HepG2 (cell line): ENCODE measurements at regions not wholly inside any gene's neighbourhood (a gene's known extent, or its start where the extent isn't known, plus 50 kb on each side); places are given as distances from the start of the nearest gene placed in this dataset.

Source experiments
- ATF7 ChIP-seq, 2 experiments: fragments of 450-650 bp in 1 of 2; sonication (generic) in 1 of 2; formaldehyde crosslinking in 1 of 2; IDR thresholded peaks; 2 replicates each; pipeline versions ENCODE4 v1.4.0 to v1.6.1; 2016 to 2020; ENCODE audit warnings: antibody characterized with exemption in 1 of 2, mild to moderate bottlenecking in 1 of 2, missing genetic modification reagents in 1 of 2
- DNMT1 ChIP-seq: sonication (generic); formaldehyde crosslinking; IDR thresholded peaks from 2 replicates; pipeline ENCODE4 v1.5.1; 2020; ENCODE audit warnings: mild to moderate bottlenecking, missing genetic modification reagents
- EZH2 ChIP-seq: conservative IDR thresholded peaks from 2 replicates; pipeline ENCODE4 v1.6.1; 2012; ENCODE audit warnings: mild to moderate bottlenecking, low read depth, low read length, moderate library complexity
- ZFP36L1 ChIP-seq: sonication (generic); formaldehyde crosslinking; IDR thresholded peaks from 2 replicates; pipeline ENCODE4 v1.8.0; 2022; ENCODE audit warnings: mild to moderate bottlenecking, missing genetic modification reagents, moderate library complexity
- ZNF350 ChIP-seq: sonication (generic); formaldehyde crosslinking; IDR thresholded peaks from 2 replicates; pipeline ENCODE4 v1.4.0; 2020; ENCODE audit warnings: mild to moderate bottlenecking, low read depth, missing genetic modification reagents, borderline replicate concordance
- TF ChIP-seq, protein P1 (sequence below): sonication (generic); formaldehyde crosslinking; IDR thresholded peaks from 2 replicates; pipeline ENCODE4 v1.5.0; 2020; ENCODE audit warnings: mild to moderate bottlenecking, missing genetic modification reagents, moderate library complexity
- TF ChIP-seq, protein P2 (sequence below): sonication (generic); formaldehyde crosslinking; IDR thresholded peaks from 2 replicates; pipeline ENCODE4 v1.8.1; 2022; ENCODE audit warnings: low read depth, mild to moderate bottlenecking, missing genetic modification reagents

- TF ChIP-seq, protein P1, sequence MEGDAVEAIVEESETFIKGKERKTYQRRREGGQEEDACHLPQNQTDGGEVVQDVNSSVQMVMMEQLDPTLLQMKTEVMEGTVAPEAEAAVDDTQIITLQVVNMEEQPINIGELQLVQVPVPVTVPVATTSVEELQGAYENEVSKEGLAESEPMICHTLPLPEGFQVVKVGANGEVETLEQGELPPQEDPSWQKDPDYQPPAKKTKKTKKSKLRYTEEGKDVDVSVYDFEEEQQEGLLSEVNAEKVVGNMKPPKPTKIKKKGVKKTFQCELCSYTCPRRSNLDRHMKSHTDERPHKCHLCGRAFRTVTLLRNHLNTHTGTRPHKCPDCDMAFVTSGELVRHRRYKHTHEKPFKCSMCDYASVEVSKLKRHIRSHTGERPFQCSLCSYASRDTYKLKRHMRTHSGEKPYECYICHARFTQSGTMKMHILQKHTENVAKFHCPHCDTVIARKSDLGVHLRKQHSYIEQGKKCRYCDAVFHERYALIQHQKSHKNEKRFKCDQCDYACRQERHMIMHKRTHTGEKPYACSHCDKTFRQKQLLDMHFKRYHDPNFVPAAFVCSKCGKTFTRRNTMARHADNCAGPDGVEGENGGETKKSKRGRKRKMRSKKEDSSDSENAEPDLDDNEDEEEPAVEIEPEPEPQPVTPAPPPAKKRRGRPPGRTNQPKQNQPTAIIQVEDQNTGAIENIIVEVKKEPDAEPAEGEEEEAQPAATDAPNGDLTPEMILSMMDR (CRISPR knock-in tag): no peak
- no peak for TF ChIP-seq EZH2
- no peak for TF ChIP-seq ZFP36L1 (CRISPR knock-in tag)
- TF ChIP-seq, protein P2, sequence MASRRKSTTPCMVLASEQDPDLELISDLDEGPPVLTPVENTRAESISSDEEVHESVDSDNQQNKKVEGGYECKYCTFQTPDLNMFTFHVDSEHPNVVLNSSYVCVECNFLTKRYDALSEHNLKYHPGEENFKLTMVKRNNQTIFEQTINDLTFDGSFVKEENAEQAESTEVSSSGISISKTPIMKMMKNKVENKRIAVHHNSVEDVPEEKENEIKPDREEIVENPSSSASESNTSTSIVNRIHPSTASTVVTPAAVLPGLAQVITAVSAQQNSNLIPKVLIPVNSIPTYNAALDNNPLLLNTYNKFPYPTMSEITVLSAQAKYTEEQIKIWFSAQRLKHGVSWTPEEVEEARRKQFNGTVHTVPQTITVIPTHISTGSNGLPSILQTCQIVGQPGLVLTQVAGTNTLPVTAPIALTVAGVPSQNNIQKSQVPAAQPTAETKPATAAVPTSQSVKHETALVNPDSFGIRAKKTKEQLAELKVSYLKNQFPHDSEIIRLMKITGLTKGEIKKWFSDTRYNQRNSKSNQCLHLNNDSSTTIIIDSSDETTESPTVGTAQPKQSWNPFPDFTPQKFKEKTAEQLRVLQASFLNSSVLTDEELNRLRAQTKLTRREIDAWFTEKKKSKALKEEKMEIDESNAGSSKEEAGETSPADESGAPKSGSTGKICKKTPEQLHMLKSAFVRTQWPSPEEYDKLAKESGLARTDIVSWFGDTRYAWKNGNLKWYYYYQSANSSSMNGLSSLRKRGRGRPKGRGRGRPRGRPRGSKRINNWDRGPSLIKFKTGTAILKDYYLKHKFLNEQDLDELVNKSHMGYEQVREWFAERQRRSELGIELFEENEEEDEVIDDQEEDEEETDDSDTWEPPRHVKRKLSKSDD (CRISPR knock-in tag): no peak
- no peak for TF ChIP-seq DNMT1 (CRISPR knock-in tag)
- TF ChIP-seq ZNF350 (CRISPR knock-in tag): no peak
- no peak for TF ChIP-seq ATF7 (IDR thresholded peaks at IDR 0.05)
- TF ChIP-seq ATF7 (CRISPR knock-in tag; IDR thresholded peaks at IDR 0.05): no peak
Measured at GRCh38 chr11:19597206-19597605, 115.4 kb upstream of the NAV2 start.
